Calu3 (cell line): ENCODE measurements at regions not wholly inside any gene's neighbourhood (a gene's known extent, or its start where the extent isn't known, plus 50 kb on each side); places are given as distances from the start of the nearest gene placed in this dataset.

Source experiments
- BruUV-seq: library from RNA; stranded (reverse); fragments of 400-500 nt; replicated peaks from 2 replicates; lab custom pipeline; 2021; lab: Mats Ljungman, UMichigan
- CTCF ChIA-PET: fragments of 300-600 bp; sonication (Branson Sonifier 250); formaldehyde crosslinking; loops from one replicate; lab custom pipeline; 2022; ENCODE audit warnings: antibody characterized with exemption; lab: Charles Lee
- DNase-seq: peaks from one replicate; pipeline ENCODE4 v3.0.0; 2022
- H3K27ac Mint-ChIP-seq: one replicate; pipeline ENCODE4 v1.8.0; 2022; ENCODE audit warnings: mixed read lengths; ENCODE audit not compliant: unreplicated experiment
- H3K27me3 Mint-ChIP-seq: one replicate; pipeline ENCODE4 v1.8.0; 2022; ENCODE audit warnings: mixed read lengths; ENCODE audit not compliant: unreplicated experiment
- H3K36me3 Mint-ChIP-seq: one replicate; pipeline ENCODE4 v1.8.0; 2022; ENCODE audit warnings: mild to moderate bottlenecking, moderate library complexity, mixed read lengths; ENCODE audit not compliant: insufficient read depth, unreplicated experiment
- H3K4me1 Mint-ChIP-seq: one replicate; pipeline ENCODE4 v1.8.0; 2022; ENCODE audit warnings: mild to moderate bottlenecking, low read depth, mixed read lengths; ENCODE audit not compliant: unreplicated experiment
- H3K4me3 Mint-ChIP-seq: one replicate; pipeline ENCODE4 v1.8.0; 2022; ENCODE audit warnings: mild to moderate bottlenecking, low read depth, moderate library complexity, mixed read lengths; ENCODE audit not compliant: unreplicated experiment
- H3K9me3 Mint-ChIP-seq: one replicate; pipeline ENCODE4 v1.8.0; 2022; ENCODE audit warnings: low read depth, mixed read lengths; ENCODE audit not compliant: unreplicated experiment
- intact Hi-C: fragments of 100-400 bp; cut with micrococcal nuclease; formaldehyde crosslinking; loops from one replicate; pipeline ENCODE4 v1.10.0; 2022; ENCODE audit not compliant: unreplicated experiment
- TF ChIP-seq, protein P1 (sequence below): fragments of 200-600 bp; IDR thresholded peaks from one replicate; pipeline ENCODE4 v1.8.0; 2022; ENCODE audit warnings: antibody characterized with exemption; ENCODE audit not compliant: unreplicated experiment

DNA sequence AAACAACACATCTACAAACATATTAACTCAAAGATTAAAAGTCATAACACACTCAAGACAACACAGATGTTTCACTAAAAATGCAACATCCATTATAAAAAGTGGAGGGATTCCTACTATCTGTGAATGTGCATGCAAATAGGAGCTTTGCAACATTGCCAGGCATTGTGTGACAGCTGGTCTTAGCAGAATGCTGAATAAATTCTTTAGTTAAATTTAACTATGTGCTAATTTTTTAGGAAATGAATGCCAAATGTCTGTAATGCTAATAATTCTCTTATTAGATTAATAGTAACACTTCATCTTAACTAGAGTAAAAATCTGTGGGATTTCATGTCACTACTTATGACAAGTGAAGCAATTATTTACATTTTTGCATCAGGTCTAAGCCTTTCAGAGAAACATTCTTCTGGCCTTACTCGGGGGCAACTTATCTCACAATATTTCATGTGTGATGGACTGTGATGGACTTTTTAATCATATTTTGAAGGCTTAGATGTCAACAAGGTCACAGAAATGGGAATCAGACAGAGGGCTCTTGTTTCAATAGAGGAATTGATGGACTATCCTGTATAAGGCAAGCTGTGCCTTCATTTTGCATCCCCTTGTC is 524.6 kb upstream of the KCND2 start:
- TF ChIP-seq, protein P1, sequence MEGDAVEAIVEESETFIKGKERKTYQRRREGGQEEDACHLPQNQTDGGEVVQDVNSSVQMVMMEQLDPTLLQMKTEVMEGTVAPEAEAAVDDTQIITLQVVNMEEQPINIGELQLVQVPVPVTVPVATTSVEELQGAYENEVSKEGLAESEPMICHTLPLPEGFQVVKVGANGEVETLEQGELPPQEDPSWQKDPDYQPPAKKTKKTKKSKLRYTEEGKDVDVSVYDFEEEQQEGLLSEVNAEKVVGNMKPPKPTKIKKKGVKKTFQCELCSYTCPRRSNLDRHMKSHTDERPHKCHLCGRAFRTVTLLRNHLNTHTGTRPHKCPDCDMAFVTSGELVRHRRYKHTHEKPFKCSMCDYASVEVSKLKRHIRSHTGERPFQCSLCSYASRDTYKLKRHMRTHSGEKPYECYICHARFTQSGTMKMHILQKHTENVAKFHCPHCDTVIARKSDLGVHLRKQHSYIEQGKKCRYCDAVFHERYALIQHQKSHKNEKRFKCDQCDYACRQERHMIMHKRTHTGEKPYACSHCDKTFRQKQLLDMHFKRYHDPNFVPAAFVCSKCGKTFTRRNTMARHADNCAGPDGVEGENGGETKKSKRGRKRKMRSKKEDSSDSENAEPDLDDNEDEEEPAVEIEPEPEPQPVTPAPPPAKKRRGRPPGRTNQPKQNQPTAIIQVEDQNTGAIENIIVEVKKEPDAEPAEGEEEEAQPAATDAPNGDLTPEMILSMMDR: no peak
- no peaks in the 10 kb centered on the region for H3K4me1 Mint-ChIP-seq
- BruUV-seq: no TSS peak
- intact Hi-C loops: no loop called here
- no peaks in the 10 kb centered on the region for H3K36me3 Mint-ChIP-seq
- H3K4me3 Mint-ChIP-seq: no peak overlapping the region
- CTCF ChIA-PET: no interaction called here
- H3K27ac Mint-ChIP-seq: no peak overlapping the region
- no peaks in the 10 kb centered on the region for H3K27me3 Mint-ChIP-seq
- no peak for DNase-seq
- H3K9me3 Mint-ChIP-seq: no peaks in the 10 kb centered on the region

DNA sequence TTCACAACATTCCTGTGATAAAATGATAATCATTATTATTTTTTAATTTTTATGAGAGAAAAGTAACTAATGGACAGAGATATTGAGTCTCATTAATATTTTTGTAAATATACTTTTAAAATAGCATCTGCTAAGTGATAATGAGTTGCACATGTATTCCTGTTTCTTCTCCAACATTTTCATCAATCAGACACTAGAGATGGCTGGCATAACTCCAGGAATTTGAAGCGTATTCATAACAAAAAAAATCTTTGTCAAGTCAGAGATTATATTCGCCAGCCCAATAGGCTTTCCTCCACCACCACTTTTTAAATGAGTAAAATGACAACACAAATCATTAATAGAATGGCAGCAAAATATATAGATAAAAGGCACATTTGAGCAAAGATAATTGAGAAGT is 524.0 kb upstream of the KCND2 start:
- intact Hi-C loops: no loop called here
- H3K27ac Mint-ChIP-seq: no peak overlapping the region
- no peaks in the 10 kb centered on the region for H3K27me3 Mint-ChIP-seq
- no peak for DNase-seq
- H3K4me3 Mint-ChIP-seq: no peak overlapping the region
- H3K4me1 Mint-ChIP-seq: no peaks in the 10 kb centered on the region
- TF ChIP-seq, protein P1: no peak
- H3K36me3 Mint-ChIP-seq: no peaks in the 10 kb centered on the region
- CTCF ChIA-PET: no interaction called here
- H3K9me3 Mint-ChIP-seq: no peaks in the 10 kb centered on the region
- no TSS peak for BruUV-seq

DNA sequence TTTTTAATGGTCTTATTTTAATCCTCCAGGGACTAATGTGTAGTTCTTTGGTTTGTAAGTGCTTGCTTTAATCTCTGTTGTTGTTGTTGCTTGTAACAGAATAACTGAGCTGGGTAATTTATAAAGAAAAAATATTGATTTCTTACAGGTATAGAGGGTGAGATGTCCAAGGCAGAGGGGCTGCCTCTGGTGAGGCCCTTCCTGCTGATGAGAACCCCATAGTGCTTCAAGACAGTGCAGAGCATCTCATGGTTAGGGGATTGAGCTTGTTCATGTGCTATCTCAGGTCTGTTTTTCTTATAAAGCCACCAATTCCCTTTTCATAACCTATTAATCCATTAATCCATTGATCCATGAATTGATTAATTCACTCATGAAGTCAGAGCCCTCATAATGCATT is 516.3 kb upstream of the KCND2 start:
- CTCF ChIA-PET: no interaction called here
- intact Hi-C loops: no loop called here
- no peaks in the 10 kb centered on the region for H3K4me1 Mint-ChIP-seq
- TF ChIP-seq, protein P1: no peak
- no peaks in the 10 kb centered on the region for H3K27me3 Mint-ChIP-seq
- no peak overlapping the region for H3K4me3 Mint-ChIP-seq
- BruUV-seq: no TSS peak
- no peak overlapping the region for H3K27ac Mint-ChIP-seq
- no peak for DNase-seq
- no peaks in the 10 kb centered on the region for H3K9me3 Mint-ChIP-seq
- no peaks in the 10 kb centered on the region for H3K36me3 Mint-ChIP-seq

DNA sequence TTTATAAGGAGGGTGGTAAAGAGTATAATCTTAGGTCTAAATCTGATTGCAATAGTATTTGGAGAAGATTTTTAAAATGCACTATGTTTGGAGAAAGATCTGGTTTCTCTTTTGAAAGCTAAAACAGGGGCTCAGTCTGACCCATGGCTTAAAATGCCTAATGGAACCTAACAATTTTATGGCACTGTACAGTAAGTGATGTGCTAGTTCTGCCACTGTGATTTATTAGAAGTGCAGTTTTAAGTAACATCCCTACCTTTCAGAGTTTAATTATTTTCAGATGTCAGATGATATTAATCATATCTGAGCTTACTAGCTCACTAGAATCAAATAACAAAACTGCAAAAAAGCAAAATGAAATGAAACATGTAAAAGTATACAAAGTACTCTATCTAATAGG is 514.7 kb upstream of the KCND2 start:
- CTCF ChIA-PET: interaction anchor here (0.6 kb wide), 1 partner anchor 115 kb away, joined by 3 read pairs; no protein-coding TSS in a partner anchor
- no peaks in the 10 kb centered on the region for H3K4me1 Mint-ChIP-seq
- no TSS peak for BruUV-seq
- no peak overlapping the region for H3K27ac Mint-ChIP-seq
- DNase-seq: no peak
- TF ChIP-seq, protein P1: no peak
- intact Hi-C loops: no loop called here
- no peaks in the 10 kb centered on the region for H3K27me3 Mint-ChIP-seq
- no peak overlapping the region for H3K4me3 Mint-ChIP-seq
- H3K36me3 Mint-ChIP-seq: no peaks in the 10 kb centered on the region
- no peaks in the 10 kb centered on the region for H3K9me3 Mint-ChIP-seq
